IPS DF 19.7 (cell line): ENCODE measurements at regions not wholly inside any gene's neighbourhood (a gene's known extent, or its start where the extent isn't known, plus 50 kb on each side); places are given as distances from the start of the nearest gene placed in this dataset.

Experiments used
- DNase-seq: peaks from one replicate; pipeline ENCODE4 v3.0.0-alpha.2; 2013; ENCODE audit warnings: low read depth, low spot score

DNA sequence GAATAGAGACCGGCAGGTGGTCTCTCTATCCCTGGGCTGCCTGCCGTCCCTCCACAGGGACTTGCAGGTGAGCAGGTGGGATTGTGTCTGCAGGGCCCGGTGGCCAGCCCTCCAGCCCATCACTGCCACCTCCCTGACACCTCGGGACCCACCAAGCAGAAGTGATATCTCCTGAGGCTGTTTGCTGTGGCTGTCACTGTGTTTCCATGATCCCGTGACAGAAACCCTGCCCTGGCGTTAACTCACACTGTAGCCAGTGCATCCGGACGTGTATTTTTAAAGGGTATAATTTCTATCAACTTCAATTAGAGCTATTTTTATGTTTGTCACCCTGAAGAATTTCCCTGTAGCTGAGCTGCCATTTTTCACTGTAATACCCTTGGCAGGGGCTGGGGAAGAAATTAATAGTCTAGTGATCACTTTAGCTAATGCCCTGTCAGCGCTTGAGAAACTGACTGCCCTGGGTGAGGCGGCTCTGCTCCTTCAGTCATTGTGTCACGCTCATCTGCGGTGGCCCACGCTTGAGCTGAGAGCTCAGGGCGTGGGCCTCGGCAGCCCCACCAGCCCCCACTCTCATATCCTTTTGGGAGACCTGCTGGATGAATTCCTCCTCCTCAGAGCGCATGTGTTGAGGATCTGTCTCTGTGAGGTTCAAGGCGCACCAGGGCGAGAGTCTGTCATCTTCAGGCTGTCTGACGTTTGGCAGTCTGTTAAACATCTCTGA, 229.9 kb upstream of the CIBAR2 start:
- no peak for DNase-seq

- DNase-seq = no peak
These were observed 232.3 kb upstream of the CIBAR2 start for GRCh38 chr16:85344502-85345128.

GRCh38 chr16:85345129-85345639, 232.9 kb upstream of the CIBAR2 start:
- no peak for DNase-seq

DNA sequence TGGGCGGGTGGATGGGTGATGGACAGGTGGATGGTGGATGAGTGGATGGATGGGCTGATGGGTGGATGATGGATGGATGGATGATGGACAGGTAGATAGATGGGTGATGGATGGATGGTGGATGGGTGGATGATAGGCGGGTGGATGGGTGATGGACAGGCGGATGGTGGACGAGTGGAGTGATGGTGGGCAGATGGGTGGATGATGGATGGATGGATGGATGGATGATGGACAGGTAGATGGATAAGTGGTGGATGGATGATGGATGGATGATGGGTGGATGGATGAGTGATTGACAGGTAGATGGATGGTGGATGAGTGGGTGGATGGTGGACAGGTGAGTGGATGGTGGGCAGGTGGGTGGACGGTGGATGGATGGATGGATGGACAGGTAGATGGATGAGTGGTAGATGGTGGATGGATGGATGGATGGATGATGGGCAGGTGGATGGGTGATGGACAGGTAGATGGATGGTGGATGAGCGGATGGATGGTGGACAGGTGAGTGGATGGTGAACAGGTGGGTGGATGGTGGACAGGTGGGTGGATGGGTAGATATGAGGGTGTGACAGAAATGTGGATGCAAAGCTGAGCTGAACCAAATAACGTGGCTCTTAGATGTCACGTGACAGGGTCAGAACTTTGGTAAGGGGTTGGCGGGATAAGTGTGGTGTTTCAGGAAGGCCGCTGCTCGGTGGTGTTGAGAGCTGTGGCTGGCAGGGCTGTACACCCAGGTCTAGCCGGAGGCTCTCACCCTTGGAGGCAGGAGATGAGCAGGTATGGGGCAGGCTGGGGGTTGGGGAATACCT, 234.3 kb upstream of the CIBAR2 start:
- no peak for DNase-seq

- DNase-seq = no peak
These were observed 234.9 kb upstream of the CIBAR2 start for GRCh38 chr16:85347213-85347591.

- no peak for DNase-seq
These were observed 236.0 kb upstream of the CIBAR2 start for GRCh38 chr16:85348065-85348840.

GRCh38 chr16:85348911-85349334, 236.7 kb upstream of the CIBAR2 start:
- no peak for DNase-seq

- no peak for DNase-seq
These were observed 237.3 kb upstream of the CIBAR2 start for GRCh38 chr16:85349365-85350145.

DNA sequence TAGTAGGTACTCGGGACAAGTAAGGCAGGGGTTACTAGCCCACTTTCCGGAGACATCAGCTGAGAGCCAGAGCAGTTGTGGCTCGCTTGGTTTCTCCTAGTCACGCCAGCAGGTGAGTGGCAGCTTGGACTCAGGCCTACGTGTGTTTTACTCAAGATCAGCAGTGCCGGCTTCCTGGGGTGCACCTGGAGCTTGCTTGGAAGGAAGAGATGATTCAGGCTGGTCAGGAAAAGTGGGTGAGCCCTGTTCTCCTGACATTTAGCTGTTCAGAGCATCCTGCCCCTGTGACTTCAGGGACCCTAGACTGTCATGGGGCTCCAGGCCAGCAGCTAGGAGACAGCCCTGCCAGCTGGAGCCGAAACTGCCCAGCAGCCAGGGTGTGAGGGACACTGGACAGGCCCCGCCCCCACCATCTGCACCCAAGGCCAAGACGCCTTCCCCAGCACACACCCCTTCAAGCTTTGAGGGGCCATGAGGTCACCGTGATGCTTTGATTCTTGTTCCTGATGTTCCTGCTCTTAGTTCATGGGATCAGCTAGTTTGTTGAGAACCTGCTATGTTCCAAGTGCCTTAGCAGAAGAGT, 238.0 kb upstream of the CIBAR2 start:
- DNase-seq = no peak

DNA sequence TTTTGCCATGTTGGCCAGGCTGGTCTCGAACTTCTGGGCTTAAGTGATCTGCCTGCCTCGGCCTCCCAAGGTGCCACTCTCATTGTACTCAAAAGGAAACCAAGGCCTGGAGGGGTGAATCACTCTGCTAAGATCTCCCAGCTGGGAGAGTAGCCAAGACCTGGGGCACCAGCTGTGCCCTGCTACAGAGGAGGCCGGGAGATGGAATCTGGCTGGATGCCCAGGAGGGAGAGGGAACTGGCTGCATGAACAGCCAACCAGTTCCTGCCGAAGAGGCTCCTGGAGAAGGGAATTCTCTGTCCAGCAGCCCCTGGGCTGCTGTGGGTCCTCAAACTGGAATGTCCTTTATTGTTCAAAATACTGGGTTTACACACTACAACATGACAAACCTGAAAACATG, 238.7 kb upstream of the CIBAR2 start:
- DNase-seq = no peak

DNA sequence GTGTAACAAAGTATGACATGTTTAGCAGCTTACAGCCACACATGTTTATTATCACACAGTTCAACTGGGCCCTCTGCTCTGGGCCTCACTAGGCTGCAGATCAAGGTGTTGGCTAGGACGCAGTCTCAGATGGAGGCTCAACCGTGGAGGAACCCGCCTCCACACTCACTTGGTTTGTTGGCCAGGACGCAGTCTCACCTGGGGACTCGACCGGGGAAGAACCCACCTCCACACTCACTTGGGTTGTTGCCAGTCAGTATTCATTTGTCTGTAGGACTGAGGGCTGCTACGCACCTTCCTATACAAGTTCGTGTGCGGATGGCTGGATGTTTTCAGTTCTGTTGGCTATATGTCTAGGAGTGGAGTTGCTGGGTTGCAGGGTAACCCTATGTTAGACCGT, 240.7 kb upstream of the CIBAR2 start:
- no peak for DNase-seq

DNA sequence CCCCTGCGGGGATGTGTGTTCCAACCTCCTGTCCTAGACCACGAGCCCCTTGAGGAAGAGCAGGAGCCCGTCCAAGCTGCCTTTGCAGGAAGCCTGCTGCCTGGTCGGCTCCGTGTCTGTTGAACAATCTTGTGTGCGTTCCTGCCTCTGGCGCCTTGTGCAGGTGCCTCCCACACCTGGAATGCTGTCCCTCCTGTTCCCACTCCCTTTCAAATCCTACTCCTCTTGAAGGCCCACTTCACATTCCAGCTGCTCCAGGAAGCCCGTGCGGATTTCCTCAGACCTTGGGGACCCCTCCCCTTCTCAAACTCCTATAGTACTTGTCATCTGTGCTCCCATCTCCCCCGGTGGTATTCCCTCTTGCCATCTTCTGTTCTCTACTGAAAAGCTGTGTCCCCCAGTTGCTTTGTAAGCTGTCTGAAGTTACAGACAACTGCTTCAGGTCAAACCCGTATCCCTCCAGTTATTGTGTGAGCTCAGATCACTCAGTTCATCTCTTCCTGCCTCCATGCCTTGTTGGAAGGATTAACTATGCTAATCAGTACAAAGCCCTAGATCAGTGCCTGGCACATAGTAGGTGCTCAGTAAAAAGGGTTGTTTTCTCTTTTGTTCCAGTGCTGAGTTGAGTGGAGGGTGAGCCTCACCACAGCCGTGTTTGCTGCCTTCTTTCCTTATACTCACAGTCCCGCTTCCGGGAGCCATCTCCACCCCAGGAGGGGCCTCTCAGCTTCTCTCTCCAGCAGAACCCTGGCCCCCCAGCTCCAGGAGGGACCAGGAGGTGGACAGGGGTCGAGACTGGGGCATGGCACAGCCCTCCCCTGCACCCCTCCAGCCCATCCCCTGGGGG, 241.8 kb upstream of the CIBAR2 start:
- DNase-seq = no peak

DNA sequence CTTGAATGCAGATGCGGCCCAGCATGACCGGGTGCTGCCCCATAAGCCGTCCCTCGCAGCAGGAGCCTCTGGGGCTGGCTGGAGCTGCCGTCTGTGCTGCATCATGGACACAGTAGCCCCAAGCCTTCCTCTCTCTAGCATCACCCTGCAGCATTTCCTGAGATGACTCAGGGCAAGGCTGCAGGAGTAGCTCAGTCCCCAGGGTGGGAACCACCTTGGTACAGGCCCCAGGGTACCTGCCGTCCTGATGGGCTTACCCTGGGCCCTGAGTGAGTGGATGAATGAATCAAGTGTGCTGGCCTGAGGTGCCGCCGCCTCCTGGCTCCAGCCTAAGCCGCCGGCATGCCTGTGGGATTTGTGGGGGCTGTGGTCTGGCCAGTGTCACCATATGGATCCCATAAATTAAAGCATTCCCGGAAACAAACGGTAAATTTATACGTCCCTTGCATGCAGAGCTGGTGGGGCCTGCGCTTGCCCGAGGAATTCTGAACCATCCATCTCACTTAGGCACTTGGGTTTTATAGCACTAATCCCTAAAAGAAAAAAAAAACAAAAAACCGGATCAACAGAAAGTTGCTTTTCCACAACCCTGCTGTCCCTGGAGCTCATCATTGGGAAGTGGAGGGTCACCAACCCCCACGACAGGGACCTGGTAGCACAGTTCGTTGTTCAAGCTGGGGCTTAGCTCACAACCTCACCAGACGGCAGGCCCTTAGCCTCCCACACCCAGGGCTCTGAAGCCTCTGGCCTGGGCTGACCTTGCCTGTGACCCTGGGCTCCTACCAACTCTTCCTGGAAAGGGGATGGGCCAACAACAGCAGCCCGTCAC, 242.6 kb upstream of the CIBAR2 start:
- DNase-seq = no peak

- no peak for DNase-seq
These were observed 243.2 kb upstream of the CIBAR2 start for GRCh38 chr16:85355515-85355837.

- DNase-seq = no peak
These were observed 243.9 kb upstream of the CIBAR2 start for GRCh38 chr16:85356157-85356556.

DNA sequence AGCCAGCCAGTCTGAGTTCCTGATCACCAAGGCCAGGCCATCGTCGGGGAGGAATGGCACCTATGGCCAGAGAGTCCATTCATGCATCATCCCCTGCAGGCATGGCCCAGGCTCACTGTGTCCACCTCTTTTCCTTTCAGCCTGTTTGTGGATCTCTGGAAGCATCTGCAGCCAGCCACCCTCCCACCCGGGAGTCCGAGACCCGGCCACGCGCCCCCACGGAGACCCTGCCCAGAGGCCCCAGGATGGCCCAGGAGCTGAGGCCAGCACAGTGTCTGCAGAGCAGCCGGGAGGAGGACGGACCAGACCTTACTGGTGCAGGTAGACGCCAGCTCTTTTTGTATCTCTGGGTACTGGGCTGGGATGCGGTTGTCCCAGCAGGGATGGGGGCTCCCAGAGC, 245.1 kb upstream of the CIBAR2 start:
- DNase-seq = no peak

- no peak for DNase-seq
These were observed 245.7 kb upstream of the CIBAR2 start for GRCh38 chr16:85357924-85358505.

DNA sequence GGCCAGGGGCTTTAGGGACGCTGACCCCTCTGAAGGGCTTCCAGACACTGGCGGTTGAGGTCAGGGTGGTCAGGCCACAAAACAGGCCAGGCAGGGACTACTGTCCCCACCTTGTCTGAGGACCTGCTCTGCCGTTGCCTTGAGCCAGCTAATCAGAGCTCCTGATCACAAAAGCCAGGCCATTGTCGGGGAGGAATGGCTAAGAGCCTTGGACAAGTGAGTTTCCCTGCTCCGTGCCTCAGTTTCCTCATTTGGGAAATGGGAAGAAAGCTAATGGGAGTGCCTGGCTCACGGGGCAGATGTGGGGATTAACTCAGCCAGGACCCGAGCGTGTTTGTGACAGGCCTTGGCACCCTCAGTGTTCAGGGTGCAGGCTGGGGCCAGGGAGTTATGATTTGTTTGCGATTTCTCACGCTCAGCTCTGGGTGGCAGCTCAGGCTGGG, 246.5 kb upstream of the CIBAR2 start:
- DNase-seq = no peak
